Neural crest cell (in vitro differentiated cells): ENCODE measurements at regions not wholly inside any gene's neighbourhood (a gene's known extent, or its start where the extent isn't known, plus 50 kb on each side); places are given as distances from the start of the nearest gene placed in this dataset.

Experiments
- DNase-seq: peaks from one replicate; pipeline ENCODE4 v3.0.0; 2021; ENCODE audit warnings: low read depth, mixed read lengths, low spot score
- H3K27ac Mint-ChIP-seq: one replicate; pipeline ENCODE4 v1.8.0; 2021; ENCODE audit warnings: mild to moderate bottlenecking, mixed read lengths; ENCODE audit not compliant: unreplicated experiment
- H3K27me3 Mint-ChIP-seq: 2 replicates; pipeline ENCODE4 v1.8.0; 2021; ENCODE audit warnings: low read depth, mild to moderate bottlenecking, mixed read lengths
- H3K36me3 Mint-ChIP-seq: 2 replicates; pipeline ENCODE4 v1.8.0; 2021; ENCODE audit warnings: low read depth, mild to moderate bottlenecking, mixed read lengths
- H3K4me1 Mint-ChIP-seq: 2 replicates; pipeline ENCODE4 v1.8.0; 2021; ENCODE audit warnings: mixed read lengths
- H3K4me3 Mint-ChIP-seq: one replicate; pipeline ENCODE4 v1.8.0; 2021; ENCODE audit warnings: mild to moderate bottlenecking, mixed read lengths
- H3K9me3 Mint-ChIP-seq: 2 replicates; pipeline ENCODE4 v1.8.0; 2021; ENCODE audit warnings: mixed read lengths
- CTCF ChIP-seq: fragments of 200-600 bp; sonication (generic); conservative IDR thresholded peaks from 2 replicates; pipeline ENCODE4 v1.5.0; 2021; ENCODE audit warnings: antibody characterized with exemption, mild to moderate bottlenecking

GRCh38 chr11:10641912-10642697 is 51.5 kb downstream of the IRAG1 start:
- peaks cover 42% of the 10 kb centered on the region for H3K4me1 Mint-ChIP-seq
- TF ChIP-seq CTCF, result no peak
- H3K9me3 Mint-ChIP-seq, result no peaks in the 10 kb centered on the region
- DNase-seq, result no peak
- no peak overlapping the region for H3K27ac Mint-ChIP-seq
- no peaks in the 10 kb centered on the region for H3K27me3 Mint-ChIP-seq
- H3K36me3 Mint-ChIP-seq, result no peaks in the 10 kb centered on the region
- H3K4me3 Mint-ChIP-seq, result no peak overlapping the region

- Mint-ChIP-seq H3K4me1 (peaks cover 46% of the 10 kb centered on the region), H3K4me3 (no peak overlapping the region), H3K9me3 (no peaks in the 10 kb centered on the region), H3K27me3 (no peaks in the 10 kb centered on the region), H3K27ac (no peak overlapping the region), H3K36me3 (no peaks in the 10 kb centered on the region)
- TF ChIP-seq CTCF, result no peak
- no peak for DNase-seq
These were observed 52.2 kb downstream of the IRAG1 start for GRCh38 chr11:10641177-10641911.

- Mint-ChIP-seq H3K27ac (peak overlapping the region; percentile 57), H3K36me3 (no peaks in the 10 kb centered on the region), H3K27me3 (no peaks in the 10 kb centered on the region), H3K9me3 (no peaks in the 10 kb centered on the region), H3K4me1 (peaks cover 46% of the 10 kb centered on the region), H3K4me3 (no peak overlapping the region)
- no peak for TF ChIP-seq CTCF
- DNase-seq, result no peak
These were observed 53.2 kb downstream of the IRAG1 start for GRCh38 chr11:10640308-10640707.

GRCh38 chr11:10639350-10639749 is 54.2 kb downstream of the IRAG1 start:
- no peaks in the 10 kb centered on the region for H3K9me3 Mint-ChIP-seq
- no peaks in the 10 kb centered on the region for H3K36me3 Mint-ChIP-seq
- H3K27me3 Mint-ChIP-seq, result no peaks in the 10 kb centered on the region
- no peak for TF ChIP-seq CTCF
- H3K4me1 Mint-ChIP-seq, result peaks cover 46% of the 10 kb centered on the region
- no peak for DNase-seq
- H3K4me3 Mint-ChIP-seq, result peak overlapping the region; percentile 25
- H3K27ac Mint-ChIP-seq, result peak overlapping the region; percentile 66

- Mint-ChIP-seq H3K36me3 (no peaks in the 10 kb centered on the region), H3K27me3 (no peaks in the 10 kb centered on the region), H3K9me3 (no peaks in the 10 kb centered on the region), H3K4me1 (peaks cover 40% of the 10 kb centered on the region), H3K27ac (no peak overlapping the region), H3K4me3 (peak overlapping the region; percentile 23)
- no peak for TF ChIP-seq CTCF
- no peak for DNase-seq
These were observed 55.1 kb downstream of the IRAG1 start for GRCh38 chr11:10638316-10638925.
